ENCODE measurements at regions not wholly inside any gene's neighbourhood (a gene's known extent, or its start where the extent isn't known, plus 50 kb on each side); places are given as distances from the start of the nearest gene placed in this dataset.

DNA sequence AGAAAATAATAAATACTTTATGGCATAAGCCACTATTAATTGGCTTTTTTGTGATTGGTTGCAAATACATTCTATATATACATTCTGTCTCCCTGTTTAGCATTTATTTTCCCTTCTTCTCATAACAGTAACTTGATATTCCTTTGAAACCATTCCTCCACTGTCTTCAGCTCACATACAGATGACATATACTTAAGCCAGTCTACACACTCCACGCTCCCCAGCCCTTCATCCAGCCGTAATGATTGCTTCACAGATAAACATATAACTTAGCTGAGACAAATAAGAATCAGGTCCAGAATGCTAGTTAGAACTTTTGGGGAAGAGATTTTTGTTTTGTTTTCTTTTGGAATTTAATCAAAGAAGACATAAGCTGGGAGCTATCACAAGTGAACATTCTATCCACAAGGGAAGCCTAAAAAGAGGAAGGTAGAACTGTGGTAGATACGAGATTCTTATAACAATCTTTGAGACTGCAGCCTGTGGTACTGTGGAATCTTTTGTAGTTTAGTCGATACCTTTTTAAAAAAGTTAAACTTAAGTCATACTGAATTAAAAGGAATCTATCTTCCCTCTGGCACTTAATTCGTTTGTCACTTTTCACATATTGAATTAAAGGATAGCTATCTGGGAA lies 365.1 kb upstream of the PRR16 start:
- FAIRE-seq (no peak), DNase-seq (no peak)
- Histone ChIP-seq H3K4me1 (ENCODE audit: control insufficient read depth in 2 of 3, insufficient read depth in 2 of 3, low read depth in 1 of 3, low read length in 3 of 3) (no peaks in the 10 kb centered on the region), H3K36me3 (ENCODE audit: control insufficient read depth in 2 of 3, insufficient read depth in 3 of 3, low read length in 3 of 3) (no peaks in the 10 kb centered on the region), H3K27me3 (ENCODE audit: control insufficient read depth, insufficient read depth, low read length) (no peaks in the 10 kb centered on the region), H3K27ac (ENCODE audit: low read depth in 2 of 2, low read length in 2 of 2) (no peak overlapping the region), H3K4me3 (ENCODE audit: low read length in 3 of 3) (no peak overlapping the region), H3K9me3 (ENCODE audit: control insufficient read depth in 2 of 3, insufficient read depth in 1 of 3, low read length in 3 of 3) (no peaks in the 10 kb centered on the region), H3K9ac (ENCODE audit: low read length in 3 of 3) (no peak overlapping the region)
- TF ChIP-seq, protein P1, sequence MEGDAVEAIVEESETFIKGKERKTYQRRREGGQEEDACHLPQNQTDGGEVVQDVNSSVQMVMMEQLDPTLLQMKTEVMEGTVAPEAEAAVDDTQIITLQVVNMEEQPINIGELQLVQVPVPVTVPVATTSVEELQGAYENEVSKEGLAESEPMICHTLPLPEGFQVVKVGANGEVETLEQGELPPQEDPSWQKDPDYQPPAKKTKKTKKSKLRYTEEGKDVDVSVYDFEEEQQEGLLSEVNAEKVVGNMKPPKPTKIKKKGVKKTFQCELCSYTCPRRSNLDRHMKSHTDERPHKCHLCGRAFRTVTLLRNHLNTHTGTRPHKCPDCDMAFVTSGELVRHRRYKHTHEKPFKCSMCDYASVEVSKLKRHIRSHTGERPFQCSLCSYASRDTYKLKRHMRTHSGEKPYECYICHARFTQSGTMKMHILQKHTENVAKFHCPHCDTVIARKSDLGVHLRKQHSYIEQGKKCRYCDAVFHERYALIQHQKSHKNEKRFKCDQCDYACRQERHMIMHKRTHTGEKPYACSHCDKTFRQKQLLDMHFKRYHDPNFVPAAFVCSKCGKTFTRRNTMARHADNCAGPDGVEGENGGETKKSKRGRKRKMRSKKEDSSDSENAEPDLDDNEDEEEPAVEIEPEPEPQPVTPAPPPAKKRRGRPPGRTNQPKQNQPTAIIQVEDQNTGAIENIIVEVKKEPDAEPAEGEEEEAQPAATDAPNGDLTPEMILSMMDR (IDR thresholded peaks at IDR 0.05; ENCODE audit: borderline replicate concordance, extremely low read depth, insufficient read depth), result no peak
- intact Hi-C loops (cut with DNase I), result no loop called here

DNA sequence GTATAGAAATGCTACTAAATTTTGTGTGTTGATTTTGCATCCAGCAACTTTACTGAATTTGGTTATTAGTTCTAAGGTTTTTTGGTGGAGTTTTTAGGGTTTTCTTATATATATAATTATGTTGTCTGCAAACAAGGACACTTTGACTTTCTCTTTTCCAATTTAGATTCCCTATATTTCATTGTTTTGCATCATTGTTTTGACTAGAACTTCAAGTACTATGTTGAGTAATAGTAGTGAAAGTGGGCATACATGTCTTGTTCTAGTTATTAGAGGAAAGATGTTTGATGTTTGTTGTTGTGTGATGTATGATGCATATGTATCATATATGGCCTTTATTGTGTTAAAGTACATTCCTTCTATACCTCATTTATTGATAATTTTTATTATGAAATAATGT lies 362.3 kb upstream of the PRR16 start:
- intact Hi-C loops (cut with DNase I), result no loop called here
- FAIRE-seq, result no peak
- no peak overlapping the region for H3K4me3 ChIP-seq (ENCODE audit: low read length in 3 of 3)
- no peak overlapping the region for H3K27ac ChIP-seq (ENCODE audit: low read depth in 2 of 2, low read length in 2 of 2)
- H3K27me3 ChIP-seq (ENCODE audit: control insufficient read depth, insufficient read depth, low read length), result no peaks in the 10 kb centered on the region
- TF ChIP-seq, protein P1 (IDR thresholded peaks at IDR 0.05; ENCODE audit: borderline replicate concordance, extremely low read depth, insufficient read depth), result no peak
- H3K4me1 ChIP-seq (ENCODE audit: control insufficient read depth in 2 of 3, insufficient read depth in 2 of 3, low read depth in 1 of 3, low read length in 3 of 3), result no peaks in the 10 kb centered on the region
- DNase-seq, result no peak
- no peaks in the 10 kb centered on the region for H3K36me3 ChIP-seq (ENCODE audit: control insufficient read depth in 2 of 3, insufficient read depth in 3 of 3, low read length in 3 of 3)
- no peak overlapping the region for H3K9ac ChIP-seq (ENCODE audit: low read length in 3 of 3)
- no peaks in the 10 kb centered on the region for H3K9me3 ChIP-seq (ENCODE audit: control insufficient read depth in 2 of 3, insufficient read depth in 1 of 3, low read length in 3 of 3)

DNA sequence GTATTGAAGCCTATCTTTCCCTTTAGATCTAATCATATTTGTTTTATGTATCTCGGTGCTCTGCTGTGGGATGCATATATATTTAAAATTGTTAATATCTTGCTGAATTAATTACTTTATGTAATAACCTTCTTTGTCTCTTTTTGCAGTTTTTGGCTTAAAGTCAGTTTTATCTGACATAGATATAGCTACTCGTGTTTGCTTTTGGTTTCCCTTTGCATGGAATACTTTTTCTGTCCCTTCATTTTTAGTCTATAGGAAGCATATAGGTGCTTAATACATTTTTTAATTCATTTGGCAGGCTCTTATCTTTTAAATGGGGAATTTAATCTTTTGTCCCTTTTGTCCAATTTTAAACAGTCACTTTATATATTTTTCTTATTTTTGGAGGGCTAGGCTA lies 360.6 kb upstream of the PRR16 start:
- Histone ChIP-seq H3K9me3 (ENCODE audit: control insufficient read depth in 2 of 3, insufficient read depth in 1 of 3, low read length in 3 of 3) (no peaks in the 10 kb centered on the region), H3K4me3 (ENCODE audit: low read length in 3 of 3) (no peak overlapping the region), H3K27me3 (ENCODE audit: control insufficient read depth, insufficient read depth, low read length) (no peaks in the 10 kb centered on the region), H3K9ac (ENCODE audit: low read length in 3 of 3) (no peak overlapping the region), H3K4me1 (ENCODE audit: control insufficient read depth in 2 of 3, insufficient read depth in 2 of 3, low read depth in 1 of 3, low read length in 3 of 3) (no peaks in the 10 kb centered on the region), H3K27ac (ENCODE audit: low read depth in 2 of 2, low read length in 2 of 2) (no peak overlapping the region), H3K36me3 (ENCODE audit: control insufficient read depth in 2 of 3, insufficient read depth in 3 of 3, low read length in 3 of 3) (no peaks in the 10 kb centered on the region)
- no peak for DNase-seq
- TF ChIP-seq, protein P1 (IDR thresholded peaks at IDR 0.05; ENCODE audit: borderline replicate concordance, extremely low read depth, insufficient read depth), result no peak
- intact Hi-C loops (cut with DNase I), result no loop called here
- no peak for FAIRE-seq
